ENCODE measurements at regions not wholly inside any gene's neighbourhood (a gene's known extent, or its start where the extent isn't known, plus 50 kb on each side); places are given as distances from the start of the nearest gene placed in this dataset.

GRCh38 chr21:21963911-21964310, 965.7 kb downstream of the NCAM2 start:
- TF ChIP-seq CTCF (IDR thresholded peaks at IDR 0.05 in 2 of 3, conservative IDR thresholded peaks at IDR 0.05 in 1 of 3; ENCODE audit: borderline replicate concordance in 1 of 3, insufficient read depth in 1 of 3, low read depth in 2 of 3, low read length in 2 of 3) = no peak
- no peak for TF ChIP-seq POLR2AphosphoS5 (IDR thresholded peaks at IDR 0.05; ENCODE audit: low read depth, low read length)
- TF ChIP-seq EZH2 (IDR thresholded peaks at IDR 0.05) = no peak
- no peak for TF ChIP-seq REST (IDR thresholded peaks at IDR 0.05; ENCODE audit: low read depth)
- no peak for TF ChIP-seq ZNF274 (IDR thresholded peaks at IDR 0.05; ENCODE audit: low read depth, low read length)
- no peak for TF ChIP-seq EZH2phosphoT487 (IDR thresholded peaks at IDR 0.05; ENCODE audit: borderline replicate concordance)
- TF ChIP-seq FOSL1 (IDR thresholded peaks at IDR 0.05; ENCODE audit: low read depth) = no peak
- no peak for TF ChIP-seq YY1 (IDR thresholded peaks at IDR 0.05; ENCODE audit: extremely low read depth, insufficient replicate concordance, low read depth, low read length)
- TF ChIP-seq CEBPB (IDR thresholded peaks at IDR 0.05; ENCODE audit: low read depth) = no peak
- no peak for TF ChIP-seq RAD21 (IDR thresholded peaks at IDR 0.05; ENCODE audit: low read depth)

All from HCT116 (cell line).